GM23248 (cell line): ENCODE measurements at regions not wholly inside any gene's neighbourhood (a gene's known extent, or its start where the extent isn't known, plus 50 kb on each side); places are given as distances from the start of the nearest gene placed in this dataset.

Source experiments
- EZH2 ChIP-seq: fragments of 200-600 bp; sonication (generic); IDR thresholded peaks from 2 replicates; pipeline ENCODE4 v1.6.1; 2018; ENCODE audit warnings: antibody characterized with exemption, mild to moderate bottlenecking; ENCODE audit not compliant: insufficient read depth, poor library complexity, severe bottlenecking
- EZH2phosphoT487 ChIP-seq: fragments of 200-600 bp; sonication (generic); IDR thresholded peaks from 2 replicates; pipeline ENCODE4 v1.6.1; 2018; ENCODE audit warnings: antibody characterized with exemption, moderate library complexity, mild to moderate bottlenecking, low read depth; ENCODE audit not compliant: insufficient read depth

DNA sequence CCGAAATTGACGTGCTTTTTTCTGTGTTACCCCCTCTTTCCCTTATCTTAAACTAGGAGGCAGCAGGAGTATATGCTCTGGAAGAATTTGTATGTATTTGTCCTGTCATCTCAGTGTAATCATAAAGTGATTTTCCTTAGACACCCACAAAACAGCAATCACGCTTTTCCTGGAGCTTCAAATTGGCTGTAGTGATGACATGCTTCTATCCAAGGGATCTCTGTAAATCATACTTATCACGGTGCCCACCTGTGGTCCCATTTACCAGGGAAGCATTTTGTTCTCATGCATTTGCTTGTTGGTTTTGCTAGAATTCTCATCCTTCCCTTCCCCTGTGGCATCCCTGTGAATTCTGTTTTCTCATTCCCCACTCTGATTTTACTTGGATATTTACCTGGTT lies 220.8 kb upstream of the THUMPD2 start:
- no peak for TF ChIP-seq EZH2
- TF ChIP-seq EZH2phosphoT487 = no peak
